Thyroid gland (tissue), 4 donors: ENCODE measurements at regions not wholly inside any gene's neighbourhood (a gene's known extent, or its start where the extent isn't known, plus 50 kb on each side); places are given as distances from the start of the nearest gene placed in this dataset.

Experiments used
- CTCF ChIP-seq, 6 experiments: fragments of 200-600 bp in 3 of 6; fragments of 450-650 bp in 3 of 6; sonication (generic) in 3 of 6; IDR thresholded peaks; one replicate each; pipeline ENCODE4 v1.5.1; 2016 to 2019; ENCODE audit warnings: antibody characterized with exemption in 6 of 6, mild to moderate bottlenecking in 2 of 6, inconsistent platforms in 1 of 6, moderate library complexity in 1 of 6
- POLR2A ChIP-seq, 2 donors: fragments of 450-650 bp; IDR thresholded peaks; one replicate each; pipeline ENCODE4 v1.6.1; 2017; ENCODE audit warnings: antibody characterized with exemption in 2 of 2, mild to moderate bottlenecking in 2 of 2, moderate library complexity in 1 of 2

GRCh38 chr21:19026911-19027310, 623.3 kb upstream of the TMPRSS15 start:
- TF ChIP-seq CTCF (IDR thresholded peaks at IDR 0.05) (no peak), POLR2A (IDR thresholded peaks at IDR 0.05) (no peak)
